ENCODE measurements at regions not wholly inside any gene's neighbourhood (a gene's known extent, or its start where the extent isn't known, plus 50 kb on each side); places are given as distances from the start of the nearest gene placed in this dataset.

DNA sequence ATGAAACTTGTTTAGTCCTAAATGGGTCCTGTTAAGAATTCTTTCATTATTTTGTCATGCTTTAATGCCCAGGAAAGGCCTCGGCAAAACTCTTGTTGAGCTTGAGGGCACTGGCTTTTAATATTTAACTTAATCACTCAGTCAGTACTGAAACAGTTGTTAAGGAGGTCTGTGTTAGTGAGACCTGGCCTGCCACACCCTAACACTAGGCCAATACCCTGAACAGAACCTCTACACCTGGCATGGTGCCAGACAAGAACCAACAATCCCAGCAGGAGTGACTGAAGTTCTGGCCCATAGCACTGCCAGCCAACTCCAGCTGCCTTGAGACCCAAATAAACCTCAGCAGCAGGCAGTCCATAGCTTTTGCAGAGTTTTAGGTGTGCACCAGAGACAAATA lies 85.7 kb upstream of the ITM2A start:
- no peak overlapping the region for H3K4me3 ChIP-seq (ENCODE audit: low read depth, low read length)
- no peak for DNase-seq (ENCODE audit: low read depth)
- TF ChIP-seq, protein P1, sequence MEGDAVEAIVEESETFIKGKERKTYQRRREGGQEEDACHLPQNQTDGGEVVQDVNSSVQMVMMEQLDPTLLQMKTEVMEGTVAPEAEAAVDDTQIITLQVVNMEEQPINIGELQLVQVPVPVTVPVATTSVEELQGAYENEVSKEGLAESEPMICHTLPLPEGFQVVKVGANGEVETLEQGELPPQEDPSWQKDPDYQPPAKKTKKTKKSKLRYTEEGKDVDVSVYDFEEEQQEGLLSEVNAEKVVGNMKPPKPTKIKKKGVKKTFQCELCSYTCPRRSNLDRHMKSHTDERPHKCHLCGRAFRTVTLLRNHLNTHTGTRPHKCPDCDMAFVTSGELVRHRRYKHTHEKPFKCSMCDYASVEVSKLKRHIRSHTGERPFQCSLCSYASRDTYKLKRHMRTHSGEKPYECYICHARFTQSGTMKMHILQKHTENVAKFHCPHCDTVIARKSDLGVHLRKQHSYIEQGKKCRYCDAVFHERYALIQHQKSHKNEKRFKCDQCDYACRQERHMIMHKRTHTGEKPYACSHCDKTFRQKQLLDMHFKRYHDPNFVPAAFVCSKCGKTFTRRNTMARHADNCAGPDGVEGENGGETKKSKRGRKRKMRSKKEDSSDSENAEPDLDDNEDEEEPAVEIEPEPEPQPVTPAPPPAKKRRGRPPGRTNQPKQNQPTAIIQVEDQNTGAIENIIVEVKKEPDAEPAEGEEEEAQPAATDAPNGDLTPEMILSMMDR (IDR thresholded peaks at IDR 0.05; ENCODE audit: control insufficient read depth, extremely low read depth, insufficient read depth), result no peak

DNA sequence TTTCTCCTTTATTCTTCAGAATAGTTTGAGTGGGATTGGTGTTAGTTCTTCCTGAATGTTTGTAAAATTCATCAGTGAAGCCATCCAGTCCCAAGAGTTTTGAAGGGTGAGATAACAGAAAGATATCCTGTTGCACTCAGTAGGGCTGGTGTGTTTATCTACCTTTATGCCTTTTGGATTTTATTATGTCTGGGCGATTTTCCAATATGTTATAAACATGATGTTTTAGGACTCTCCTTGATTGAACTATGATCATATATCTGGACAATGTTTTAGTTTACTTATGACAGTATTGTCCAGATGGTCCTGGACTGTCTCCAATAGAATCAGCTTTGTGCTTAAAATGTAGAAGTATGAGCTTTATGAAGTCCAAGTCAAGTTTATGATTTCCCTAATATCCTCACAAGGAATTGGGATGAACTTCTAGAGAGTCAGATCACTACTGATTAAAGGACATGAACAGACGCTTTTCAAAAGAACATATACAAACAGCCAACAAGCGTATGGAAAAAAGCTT lies 77.6 kb upstream of the ITM2A start:
- no peak overlapping the region for H3K4me3 ChIP-seq (ENCODE audit: low read depth, low read length)
- TF ChIP-seq, protein P1 (IDR thresholded peaks at IDR 0.05; ENCODE audit: control insufficient read depth, extremely low read depth, insufficient read depth), result no peak
- DNase-seq (ENCODE audit: low read depth), result no peak

DNA sequence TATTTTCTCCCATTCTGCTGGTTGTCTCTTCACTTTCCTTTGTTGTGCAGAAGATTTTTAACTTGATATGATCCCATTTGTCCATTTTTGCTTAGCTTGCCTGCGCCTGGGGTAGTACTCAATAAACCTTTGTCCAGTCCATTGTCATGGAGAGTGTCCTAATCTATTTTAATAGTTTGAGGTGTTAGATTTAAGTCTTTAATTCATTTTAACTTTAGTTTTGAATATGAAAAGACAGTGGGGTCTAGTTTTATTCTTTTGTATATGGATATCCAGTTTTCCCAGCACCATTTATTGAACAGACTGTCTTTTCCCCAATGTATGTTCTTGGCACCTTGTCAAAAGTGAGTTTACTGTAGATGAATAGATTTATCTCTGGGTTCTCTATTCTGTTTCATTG lies 76.0 kb upstream of the ITM2A start:
- no peak for DNase-seq (ENCODE audit: low read depth)
- TF ChIP-seq, protein P1 (IDR thresholded peaks at IDR 0.05; ENCODE audit: control insufficient read depth, extremely low read depth, insufficient read depth), result no peak
- H3K4me3 ChIP-seq (ENCODE audit: low read depth, low read length), result no peak overlapping the region

DNA sequence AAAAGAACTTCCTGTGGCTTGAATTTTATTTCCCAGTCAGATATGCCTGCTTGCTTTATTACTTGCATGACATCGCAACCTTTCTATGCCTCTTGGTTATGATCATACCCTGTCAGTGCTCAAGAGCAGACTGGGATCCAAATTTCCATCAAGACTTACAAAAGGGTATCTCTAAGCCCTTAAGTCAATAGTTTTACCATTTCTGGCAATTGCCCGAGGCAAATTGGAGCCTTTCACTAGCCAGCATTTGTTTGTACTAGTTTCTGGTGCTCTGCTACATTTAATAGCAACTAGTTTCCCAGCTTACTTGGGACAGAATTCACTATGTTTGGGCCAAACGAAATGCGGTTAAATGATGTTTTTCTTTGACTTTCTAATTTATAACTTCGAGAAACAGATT lies 73.2 kb upstream of the ITM2A start:
- no peak overlapping the region for H3K4me3 ChIP-seq (ENCODE audit: low read depth, low read length)
- TF ChIP-seq, protein P1 (IDR thresholded peaks at IDR 0.05; ENCODE audit: control insufficient read depth, extremely low read depth, insufficient read depth), result no peak
- no peak for DNase-seq (ENCODE audit: low read depth)

Data from LNCaP clone FGC (cell line).